ENCODE measurements at regions not wholly inside any gene's neighbourhood (a gene's known extent, or its start where the extent isn't known, plus 50 kb on each side); places are given as distances from the start of the nearest gene placed in this dataset.

- TF ChIP-seq POLR2A (IDR thresholded peaks at IDR 0.05): no peak
- TF ChIP-seq EP300 (IDR thresholded peaks at IDR 0.05): no peak
- TF ChIP-seq, protein P1, sequence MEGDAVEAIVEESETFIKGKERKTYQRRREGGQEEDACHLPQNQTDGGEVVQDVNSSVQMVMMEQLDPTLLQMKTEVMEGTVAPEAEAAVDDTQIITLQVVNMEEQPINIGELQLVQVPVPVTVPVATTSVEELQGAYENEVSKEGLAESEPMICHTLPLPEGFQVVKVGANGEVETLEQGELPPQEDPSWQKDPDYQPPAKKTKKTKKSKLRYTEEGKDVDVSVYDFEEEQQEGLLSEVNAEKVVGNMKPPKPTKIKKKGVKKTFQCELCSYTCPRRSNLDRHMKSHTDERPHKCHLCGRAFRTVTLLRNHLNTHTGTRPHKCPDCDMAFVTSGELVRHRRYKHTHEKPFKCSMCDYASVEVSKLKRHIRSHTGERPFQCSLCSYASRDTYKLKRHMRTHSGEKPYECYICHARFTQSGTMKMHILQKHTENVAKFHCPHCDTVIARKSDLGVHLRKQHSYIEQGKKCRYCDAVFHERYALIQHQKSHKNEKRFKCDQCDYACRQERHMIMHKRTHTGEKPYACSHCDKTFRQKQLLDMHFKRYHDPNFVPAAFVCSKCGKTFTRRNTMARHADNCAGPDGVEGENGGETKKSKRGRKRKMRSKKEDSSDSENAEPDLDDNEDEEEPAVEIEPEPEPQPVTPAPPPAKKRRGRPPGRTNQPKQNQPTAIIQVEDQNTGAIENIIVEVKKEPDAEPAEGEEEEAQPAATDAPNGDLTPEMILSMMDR (IDR thresholded peaks at IDR 0.05): no peak
- 68 to 70% methylated on average over 3 of the region's 3 CpGs for WGBS, 2 donors
- Histone ChIP-seq H3K4me1 (no peaks in the 10 kb centered on the region), H3K27ac (no peak overlapping the region), H3K27me3 (no peaks in the 10 kb centered on the region), H3K9me3 (no peaks in the 10 kb centered on the region), H3K36me3 (no peaks in the 10 kb centered on the region), H3K4me3 (no peak overlapping the region)
- no peak for DNase-seq (ENCODE audit: low spot score in 2 of 2)
Measured at GRCh38 chr12:111254106-111254505, 114.8 kb downstream of the PHETA1 start.

DNA sequence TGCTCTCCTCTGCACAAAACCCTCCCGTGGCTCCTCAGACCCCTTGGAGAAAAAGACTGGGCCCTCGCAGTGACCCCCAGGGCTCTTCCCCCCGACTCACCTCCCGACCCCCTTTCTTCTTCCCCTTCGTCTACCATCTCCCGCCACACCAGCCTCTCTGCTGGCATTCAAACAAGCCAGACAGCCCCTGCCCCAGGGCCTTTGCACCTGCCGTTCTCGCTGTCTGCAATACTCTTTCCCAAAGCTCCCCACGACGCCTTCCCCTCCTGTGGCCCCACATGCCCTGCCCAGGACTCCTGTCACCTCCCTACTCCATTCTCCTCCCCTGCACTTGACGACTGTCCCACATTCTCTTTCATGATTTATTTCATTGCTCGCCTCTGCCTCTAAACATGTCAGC lies 115.7 kb downstream of the PHETA1 start:
- H3K27ac ChIP-seq: no peak overlapping the region
- H3K27me3 ChIP-seq: no peaks in the 10 kb centered on the region
- no peaks in the 10 kb centered on the region for H3K36me3 ChIP-seq
- no peak for DNase-seq (ENCODE audit: low spot score in 2 of 2)
- 85 to 86% methylated on average over 12 of the region's 12 CpGs for WGBS, 2 donors
- no peak for TF ChIP-seq EP300 (IDR thresholded peaks at IDR 0.05)
- TF ChIP-seq, protein P1 (IDR thresholded peaks at IDR 0.05): no peak
- TF ChIP-seq POLR2A (IDR thresholded peaks at IDR 0.05): no peak
- no peaks in the 10 kb centered on the region for H3K9me3 ChIP-seq
- H3K4me1 ChIP-seq: no peaks in the 10 kb centered on the region
- H3K4me3 ChIP-seq: no peak overlapping the region

DNA sequence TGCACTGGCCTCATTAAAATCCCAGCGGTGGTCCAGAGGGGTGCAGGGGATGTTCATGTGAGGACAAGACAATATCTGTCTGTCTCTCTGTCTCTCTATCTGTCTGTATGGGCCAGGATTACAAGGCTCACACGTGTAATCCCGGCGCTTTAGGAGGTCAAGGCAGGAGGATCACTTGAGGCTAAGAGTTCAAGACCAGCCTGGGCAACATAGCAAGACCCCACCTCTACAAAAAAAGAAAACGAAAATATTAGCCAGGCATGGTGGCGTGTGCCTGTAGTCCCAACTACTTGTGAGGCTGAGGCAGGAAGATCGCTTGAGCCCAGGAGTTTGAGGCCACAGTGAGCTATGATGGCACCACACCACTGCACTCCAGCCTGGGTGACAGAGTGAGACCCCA lies 117.1 kb downstream of the PHETA1 start:
- H3K27ac ChIP-seq: no peak overlapping the region
- H3K36me3 ChIP-seq: no peaks in the 10 kb centered on the region
- TF ChIP-seq POLR2A (IDR thresholded peaks at IDR 0.05): no peak
- TF ChIP-seq, protein P1 (IDR thresholded peaks at IDR 0.05): no peak
- TF ChIP-seq EP300 (IDR thresholded peaks at IDR 0.05): no peak
- no peaks in the 10 kb centered on the region for H3K4me1 ChIP-seq
- no peak for DNase-seq (ENCODE audit: low spot score in 2 of 2)
- H3K4me3 ChIP-seq: no peak overlapping the region
- H3K27me3 ChIP-seq: no peaks in the 10 kb centered on the region
- no peaks in the 10 kb centered on the region for H3K9me3 ChIP-seq
- 85 to 94% methylated on average over 7 of the region's 7 CpGs for WGBS, 2 donors

DNA sequence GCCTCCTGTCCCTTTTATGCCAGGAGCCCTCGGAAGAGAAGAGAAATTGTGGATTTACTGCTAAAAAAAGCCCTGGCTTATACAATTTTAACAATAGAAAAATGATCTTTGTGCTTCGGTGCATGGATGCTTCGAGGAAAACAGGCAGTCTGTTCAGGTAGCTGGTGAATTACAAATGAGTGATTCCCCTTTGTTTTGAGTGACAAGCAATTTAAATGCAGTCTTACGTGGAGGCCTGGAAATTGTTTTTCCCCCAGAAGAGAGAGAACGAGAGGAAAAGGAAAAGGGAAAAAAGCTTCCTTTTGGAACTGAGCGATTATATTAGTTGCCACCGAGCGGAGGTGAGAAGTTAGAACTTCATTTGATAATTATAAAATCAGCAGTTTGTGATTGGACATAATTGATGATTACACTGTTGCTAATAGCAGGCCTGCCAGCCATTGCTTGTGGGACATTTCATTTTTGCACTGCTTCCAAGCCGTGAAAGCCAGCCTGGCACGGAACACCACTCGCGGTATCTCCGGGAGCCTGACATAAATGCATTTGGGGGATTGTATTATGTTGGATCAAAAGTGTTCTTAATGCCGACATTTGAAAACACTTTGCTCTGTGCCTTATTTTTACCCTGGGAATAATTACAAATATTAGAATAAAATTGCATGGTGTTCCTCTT lies 117.7 kb downstream of the PHETA1 start:
- TF ChIP-seq EP300 (IDR thresholded peaks at IDR 0.05) (no peak), POLR2A (IDR thresholded peaks at IDR 0.05) (no peak)
- TF ChIP-seq, protein P1 (IDR thresholded peaks at IDR 0.05): no peak
- DNase-seq (ENCODE audit: low spot score in 2 of 2): no peak
- WGBS, 2 donors: 71 to 75% methylated on average over 14 of the region's 14 CpGs
- Histone ChIP-seq H3K27me3 (no peaks in the 10 kb centered on the region), H3K27ac (no peak overlapping the region), H3K4me1 (no peaks in the 10 kb centered on the region), H3K36me3 (no peaks in the 10 kb centered on the region), H3K4me3 (no peak overlapping the region), H3K9me3 (peaks cover 0 to 4% (median 0%) of the 10 kb centered on the region in 4 donors)

GRCh38 chr12:111250251-111250881 lies 118.5 kb downstream of the PHETA1 start:
- no peak overlapping the region for H3K4me3 ChIP-seq
- no peak for DNase-seq (ENCODE audit: low spot score in 2 of 2)
- no peaks in the 10 kb centered on the region for H3K4me1 ChIP-seq
- TF ChIP-seq, protein P1 (IDR thresholded peaks at IDR 0.05): no peak
- TF ChIP-seq POLR2A (IDR thresholded peaks at IDR 0.05) (no peak), EP300 (IDR thresholded peaks at IDR 0.05) (no peak)
- no peak overlapping the region for H3K27ac ChIP-seq
- H3K36me3 ChIP-seq: no peaks in the 10 kb centered on the region
- peaks cover 0 to 13% (median 0%) of the 10 kb centered on the region in 4 donors for H3K9me3 ChIP-seq
- WGBS, 2 donors: 69 to 71% methylated on average over 11 of the region's 11 CpGs
- H3K27me3 ChIP-seq: no peaks in the 10 kb centered on the region
